ENCODE measurements at regions not wholly inside any gene's neighbourhood (a gene's known extent, or its start where the extent isn't known, plus 50 kb on each side); places are given as distances from the start of the nearest gene placed in this dataset.

GRCh38 chr13:74361274-74361673, 227.1 kb upstream of the KLF12 start:
- TF ChIP-seq, protein P1, sequence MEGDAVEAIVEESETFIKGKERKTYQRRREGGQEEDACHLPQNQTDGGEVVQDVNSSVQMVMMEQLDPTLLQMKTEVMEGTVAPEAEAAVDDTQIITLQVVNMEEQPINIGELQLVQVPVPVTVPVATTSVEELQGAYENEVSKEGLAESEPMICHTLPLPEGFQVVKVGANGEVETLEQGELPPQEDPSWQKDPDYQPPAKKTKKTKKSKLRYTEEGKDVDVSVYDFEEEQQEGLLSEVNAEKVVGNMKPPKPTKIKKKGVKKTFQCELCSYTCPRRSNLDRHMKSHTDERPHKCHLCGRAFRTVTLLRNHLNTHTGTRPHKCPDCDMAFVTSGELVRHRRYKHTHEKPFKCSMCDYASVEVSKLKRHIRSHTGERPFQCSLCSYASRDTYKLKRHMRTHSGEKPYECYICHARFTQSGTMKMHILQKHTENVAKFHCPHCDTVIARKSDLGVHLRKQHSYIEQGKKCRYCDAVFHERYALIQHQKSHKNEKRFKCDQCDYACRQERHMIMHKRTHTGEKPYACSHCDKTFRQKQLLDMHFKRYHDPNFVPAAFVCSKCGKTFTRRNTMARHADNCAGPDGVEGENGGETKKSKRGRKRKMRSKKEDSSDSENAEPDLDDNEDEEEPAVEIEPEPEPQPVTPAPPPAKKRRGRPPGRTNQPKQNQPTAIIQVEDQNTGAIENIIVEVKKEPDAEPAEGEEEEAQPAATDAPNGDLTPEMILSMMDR (IDR thresholded peaks at IDR 0.05): no peak
- TF ChIP-seq POLR2AphosphoS5 (IDR thresholded peaks at IDR 0.05): no peak
